LNCAP (cell line): ENCODE measurements at regions not wholly inside any gene's neighbourhood (a gene's known extent, or its start where the extent isn't known, plus 50 kb on each side); places are given as distances from the start of the nearest gene placed in this dataset.

ENCODE experiments used
- TF ChIP-seq, protein P1 (sequence below): fragments of 450-650 bp; IDR thresholded peaks from 2 replicates; pipeline ENCODE4 v1.5.1; 2017; ENCODE audit warnings: mild to moderate bottlenecking

DNA sequence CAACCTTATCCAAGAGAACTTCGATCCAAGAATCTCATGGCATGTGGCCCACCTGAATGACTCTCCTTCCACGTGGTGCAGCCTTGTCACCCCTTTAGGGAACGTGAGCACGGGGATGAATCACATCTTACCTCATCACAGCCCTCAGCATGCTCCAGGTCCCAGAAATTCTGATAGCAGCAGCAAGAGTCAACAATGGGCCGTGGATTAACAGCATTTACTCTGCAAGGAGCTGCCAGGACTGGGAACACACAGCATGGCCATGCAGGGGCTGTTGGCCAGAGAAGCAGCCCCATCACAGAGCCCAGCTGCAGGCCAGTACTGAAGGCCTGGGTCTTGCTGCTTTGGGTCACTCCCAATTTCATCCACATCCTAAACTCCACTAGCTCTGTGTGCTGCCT is 150.4 kb downstream of the C5orf15 start:
- TF ChIP-seq, protein P1, sequence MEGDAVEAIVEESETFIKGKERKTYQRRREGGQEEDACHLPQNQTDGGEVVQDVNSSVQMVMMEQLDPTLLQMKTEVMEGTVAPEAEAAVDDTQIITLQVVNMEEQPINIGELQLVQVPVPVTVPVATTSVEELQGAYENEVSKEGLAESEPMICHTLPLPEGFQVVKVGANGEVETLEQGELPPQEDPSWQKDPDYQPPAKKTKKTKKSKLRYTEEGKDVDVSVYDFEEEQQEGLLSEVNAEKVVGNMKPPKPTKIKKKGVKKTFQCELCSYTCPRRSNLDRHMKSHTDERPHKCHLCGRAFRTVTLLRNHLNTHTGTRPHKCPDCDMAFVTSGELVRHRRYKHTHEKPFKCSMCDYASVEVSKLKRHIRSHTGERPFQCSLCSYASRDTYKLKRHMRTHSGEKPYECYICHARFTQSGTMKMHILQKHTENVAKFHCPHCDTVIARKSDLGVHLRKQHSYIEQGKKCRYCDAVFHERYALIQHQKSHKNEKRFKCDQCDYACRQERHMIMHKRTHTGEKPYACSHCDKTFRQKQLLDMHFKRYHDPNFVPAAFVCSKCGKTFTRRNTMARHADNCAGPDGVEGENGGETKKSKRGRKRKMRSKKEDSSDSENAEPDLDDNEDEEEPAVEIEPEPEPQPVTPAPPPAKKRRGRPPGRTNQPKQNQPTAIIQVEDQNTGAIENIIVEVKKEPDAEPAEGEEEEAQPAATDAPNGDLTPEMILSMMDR, result no peak

DNA sequence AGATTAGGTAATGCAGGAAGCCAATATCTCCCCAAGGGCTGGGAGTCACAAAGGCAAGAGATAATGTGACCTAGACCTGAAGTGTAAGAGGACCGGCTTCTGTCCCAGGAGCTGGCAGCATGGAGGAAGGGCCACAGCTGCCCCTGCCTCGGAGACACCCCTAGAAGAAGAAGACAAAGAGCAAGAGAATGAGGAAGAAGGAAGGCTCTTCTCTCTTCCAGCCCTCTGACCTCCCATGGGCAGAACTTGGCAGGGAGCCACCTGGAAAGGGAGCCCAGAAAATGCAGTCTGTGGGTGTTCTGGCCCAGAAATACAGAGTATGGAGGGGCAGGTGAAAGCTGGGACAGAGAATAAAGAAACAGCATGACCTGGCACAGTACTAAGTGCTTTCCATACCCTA is 151.0 kb downstream of the C5orf15 start:
- TF ChIP-seq, protein P1, result no peak

DNA sequence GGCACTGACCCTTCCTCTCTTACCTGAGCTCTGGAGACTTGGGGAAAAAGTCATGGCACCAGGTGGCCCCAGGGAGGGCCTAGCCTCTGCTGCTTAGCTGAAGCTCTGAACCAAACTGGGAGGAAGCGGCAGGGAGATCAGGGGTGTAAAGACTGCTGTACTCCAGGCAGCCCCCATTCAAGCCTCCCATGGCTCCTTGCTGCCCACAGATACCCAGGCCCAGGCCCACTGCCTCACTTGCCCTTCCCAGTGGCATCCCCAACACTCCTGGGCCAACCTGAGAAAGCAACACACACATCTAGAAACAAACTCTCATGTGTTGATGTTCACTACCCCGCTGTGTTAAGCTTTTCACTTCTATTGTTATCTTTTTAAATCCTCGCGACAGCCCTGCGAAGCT is 151.6 kb downstream of the C5orf15 start:
- TF ChIP-seq, protein P1, result no peak

DNA sequence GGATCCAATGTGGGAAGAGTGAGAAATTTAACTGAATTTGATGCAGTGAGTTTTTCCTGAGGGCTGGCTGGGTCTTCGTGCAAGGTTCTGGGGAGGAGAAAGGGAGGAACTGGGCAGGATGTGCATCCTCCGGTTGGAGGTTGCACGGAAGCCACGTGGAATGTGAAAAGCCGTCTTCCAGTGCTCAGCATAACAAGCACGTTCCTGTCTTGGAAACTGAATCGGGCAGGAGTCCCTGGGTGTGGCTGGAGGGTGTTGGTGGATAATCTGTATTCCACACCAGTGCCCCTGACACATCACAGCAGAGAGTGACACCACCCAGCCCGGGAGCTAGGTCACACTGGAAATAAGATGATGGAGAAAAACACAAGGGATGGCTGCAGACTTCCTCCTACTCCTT is 154.3 kb downstream of the C5orf15 start:
- TF ChIP-seq, protein P1, result no peak

DNA sequence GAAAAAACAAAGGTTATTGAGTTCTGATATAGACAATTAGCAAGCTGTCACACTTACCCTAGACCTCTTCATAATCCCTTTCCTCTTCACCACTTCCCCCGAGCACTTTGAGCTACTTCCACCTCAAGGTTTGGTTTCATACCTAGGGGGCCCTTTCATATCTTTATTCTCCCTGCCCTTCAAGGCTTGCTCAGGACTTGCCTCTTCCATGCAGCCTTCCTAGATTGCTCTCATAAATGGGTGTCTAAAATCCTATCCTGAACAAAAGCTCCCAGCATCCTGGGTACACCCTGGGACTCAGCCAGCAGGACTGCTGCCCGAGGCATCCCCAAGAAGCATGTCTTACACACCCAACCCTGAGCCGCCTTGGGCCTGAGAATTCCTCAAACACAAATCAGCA is 157.3 kb downstream of the C5orf15 start:
- TF ChIP-seq, protein P1, result no peak

DNA sequence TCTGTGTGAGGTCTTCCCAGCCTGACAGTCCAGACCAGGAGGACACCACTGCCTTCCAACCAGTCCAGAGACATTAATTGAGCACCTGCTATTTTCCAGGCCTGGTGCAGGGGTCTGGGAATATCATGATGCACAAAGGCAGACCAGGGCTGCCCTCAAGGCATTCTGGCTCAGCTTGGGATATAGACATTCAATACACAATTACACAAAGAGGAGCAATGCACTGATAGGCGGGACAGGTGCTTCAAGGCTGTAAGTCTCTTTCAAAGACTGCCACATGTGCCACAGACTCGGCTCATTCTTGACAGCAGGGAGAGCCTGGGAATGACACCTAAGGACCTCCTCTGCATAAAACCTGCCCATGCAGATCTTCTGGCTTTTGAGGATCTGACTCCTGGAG is 158.6 kb downstream of the C5orf15 start:
- TF ChIP-seq, protein P1, result no peak

DNA sequence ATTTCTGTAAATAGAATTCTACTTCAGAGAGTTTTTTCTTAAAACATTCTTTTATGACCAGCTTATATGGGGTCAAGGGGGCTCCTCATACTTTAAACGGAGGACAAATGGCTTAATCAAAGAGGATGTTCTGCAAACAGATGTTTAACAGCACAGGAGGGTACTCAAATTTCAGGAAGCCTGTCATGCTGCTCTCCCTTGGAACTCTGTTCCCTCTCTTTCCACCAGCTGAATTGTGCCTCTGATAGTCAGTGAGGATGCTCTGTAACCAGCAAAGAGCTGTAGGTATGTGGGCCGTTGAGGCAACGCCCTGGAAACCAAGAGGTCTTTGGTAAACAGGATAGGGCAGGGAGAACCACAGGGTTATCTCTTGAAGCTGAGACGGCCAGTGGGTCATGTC is 161.1 kb downstream of the C5orf15 start:
- TF ChIP-seq, protein P1, result no peak

DNA sequence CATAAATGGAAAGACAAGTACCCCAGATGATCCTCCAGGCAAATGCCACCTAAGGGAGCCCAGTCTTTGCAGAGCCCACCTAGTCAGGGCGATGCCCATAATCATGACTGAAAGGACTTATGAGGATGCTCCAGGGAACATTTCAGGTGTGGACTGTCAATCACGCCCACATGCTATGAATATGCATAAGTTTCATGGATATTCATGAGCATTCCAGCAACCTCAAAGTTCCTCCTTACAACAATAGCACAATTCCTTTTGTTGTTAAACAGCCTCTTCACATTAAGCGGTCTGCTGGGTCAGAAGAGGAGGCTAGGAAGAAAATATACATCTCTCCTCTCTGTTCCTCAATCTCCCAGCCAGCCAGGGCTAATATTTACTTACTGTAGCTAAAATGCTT is 161.6 kb downstream of the C5orf15 start:
- TF ChIP-seq, protein P1, result no peak
